ENCODE measurements at regions not wholly inside any gene's neighbourhood (a gene's known extent, or its start where the extent isn't known, plus 50 kb on each side); places are given as distances from the start of the nearest gene placed in this dataset.

- H3K4me3 ChIP-seq (ENCODE audit: control insufficient read depth, low read depth, low read length): no peak overlapping the region
- TF ChIP-seq CTCF (IDR thresholded peaks at IDR 0.05; ENCODE audit: control insufficient read depth, insufficient read depth, low read depth, low read length, missing control alignments): no peak
- no peak for DNase-seq (ENCODE audit: low read depth)
These were observed 141.3 kb downstream of the IRX1 start for GRCh38 chr5:3736926-3737325.

DNA sequence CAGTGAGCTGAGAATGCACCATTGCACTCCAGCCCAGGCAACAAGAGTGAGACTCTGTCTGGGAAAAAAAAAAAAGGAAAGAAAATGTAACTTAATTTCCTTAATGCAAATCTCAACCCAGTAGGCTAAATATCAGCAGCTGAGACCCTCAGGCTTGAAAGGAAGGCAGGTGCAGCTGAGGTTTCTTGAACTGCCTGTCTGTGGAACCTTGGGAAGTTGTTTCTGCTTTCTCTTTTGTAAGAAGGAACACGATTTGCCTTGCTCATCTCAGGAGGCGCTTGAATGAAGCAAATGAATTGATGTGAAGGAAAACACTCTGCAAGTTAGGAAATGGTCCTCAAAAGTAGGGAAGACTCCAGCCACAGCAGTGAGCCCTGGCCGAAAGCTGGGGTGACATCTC is 143.3 kb downstream of the IRX1 start:
- no peak for TF ChIP-seq CTCF (IDR thresholded peaks at IDR 0.05; ENCODE audit: control insufficient read depth, insufficient read depth, low read depth, low read length, missing control alignments)
- H3K4me3 ChIP-seq (ENCODE audit: control insufficient read depth, low read depth, low read length): no peak overlapping the region
- no peak for DNase-seq (ENCODE audit: low read depth)

DNA sequence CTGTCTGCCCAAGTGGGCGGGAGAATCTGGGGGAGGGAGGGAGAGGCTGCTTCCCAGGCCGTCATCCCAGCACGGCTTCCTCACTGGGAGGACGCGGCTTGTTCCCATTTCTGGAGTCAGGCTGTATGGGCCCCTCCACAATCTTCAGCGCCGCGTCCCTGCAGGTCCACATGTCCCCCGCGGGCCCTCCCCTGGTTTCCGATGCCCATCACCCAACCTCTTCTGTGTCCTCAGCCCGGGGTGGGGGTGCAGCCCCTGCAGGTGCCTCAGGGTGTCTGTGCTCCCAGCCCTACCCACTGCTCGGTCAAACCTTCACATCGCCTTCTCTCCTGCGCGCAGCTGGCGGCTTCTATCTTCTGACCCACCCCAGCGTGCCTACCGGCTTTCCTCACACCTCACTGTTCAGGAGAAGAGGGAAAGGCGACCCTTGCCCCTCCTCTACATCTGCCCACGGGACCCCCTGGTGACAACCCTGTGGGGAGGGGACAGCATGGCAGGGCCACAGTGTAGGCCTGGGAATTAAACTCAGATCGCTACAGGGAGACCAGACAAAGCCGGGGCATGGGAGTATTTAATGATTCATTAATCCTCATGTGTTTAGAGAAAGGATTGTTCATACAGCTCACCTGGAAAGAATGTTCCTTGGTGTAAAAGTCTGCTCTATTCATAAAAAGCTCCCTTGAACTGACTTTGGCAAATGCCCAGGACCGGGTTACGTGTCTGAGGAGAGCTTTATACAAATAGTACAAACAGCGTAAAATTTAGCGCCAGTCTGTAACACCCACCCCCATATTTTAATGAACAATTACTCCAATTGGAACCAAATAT is 145.1 kb downstream of the IRX1 start:
- no peak for TF ChIP-seq CTCF (IDR thresholded peaks at IDR 0.05; ENCODE audit: control insufficient read depth, insufficient read depth, low read depth, low read length, missing control alignments)
- no peak for DNase-seq (ENCODE audit: low read depth)
- no peak overlapping the region for H3K4me3 ChIP-seq (ENCODE audit: control insufficient read depth, low read depth, low read length)

GRCh38 chr5:3741374-3741770 is 145.7 kb downstream of the IRX1 start:
- TF ChIP-seq CTCF (IDR thresholded peaks at IDR 0.05; ENCODE audit: control insufficient read depth, insufficient read depth, low read depth, low read length, missing control alignments): no peak
- no peak for DNase-seq (ENCODE audit: low read depth)
- no peak overlapping the region for H3K4me3 ChIP-seq (ENCODE audit: control insufficient read depth, low read depth, low read length)

- no peak for DNase-seq (ENCODE audit: low read depth)
- H3K4me3 ChIP-seq (ENCODE audit: control insufficient read depth, low read depth, low read length): no peak overlapping the region
- no peak for TF ChIP-seq CTCF (IDR thresholded peaks at IDR 0.05; ENCODE audit: control insufficient read depth, insufficient read depth, low read depth, low read length, missing control alignments)
These were observed 147.1 kb downstream of the IRX1 start for GRCh38 chr5:3742750-3743149.

DNA sequence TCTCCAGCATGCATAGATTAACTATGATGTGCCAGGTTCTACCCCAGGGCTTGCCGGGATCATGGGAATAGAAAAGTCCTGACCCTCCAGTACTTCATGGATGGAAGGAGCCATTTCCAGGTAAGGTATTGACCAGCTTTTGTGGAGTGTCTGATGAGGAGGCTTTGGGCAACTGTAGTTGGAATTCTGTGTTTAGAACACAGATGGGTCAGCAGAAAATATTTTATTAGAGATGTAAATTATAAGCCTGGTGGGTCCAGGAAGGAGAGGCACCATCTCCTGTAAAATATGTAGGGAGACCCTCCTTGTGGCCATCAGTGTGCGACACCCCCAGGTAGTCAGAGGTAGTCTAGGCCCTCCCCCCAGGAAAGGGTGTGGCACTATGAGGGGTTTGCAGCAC is 156.2 kb downstream of the IRX1 start:
- no peak overlapping the region for H3K4me3 ChIP-seq (ENCODE audit: control insufficient read depth, low read depth, low read length)
- no peak for TF ChIP-seq CTCF (IDR thresholded peaks at IDR 0.05; ENCODE audit: control insufficient read depth, insufficient read depth, low read depth, low read length, missing control alignments)
- no peak for DNase-seq (ENCODE audit: low read depth)

Measured in AG09309 (cell line).